ENCODE measurements at regions not wholly inside any gene's neighbourhood (a gene's known extent, or its start where the extent isn't known, plus 50 kb on each side); places are given as distances from the start of the nearest gene placed in this dataset.
"Not testable (repeated sequence)": the region's sequence is repeated elsewhere in the genome, so short reads cannot be mapped to it uniquely, and the experiment has no call there.

- not testable (repeated sequence) for DNase-seq
Measured at GRCh38 chr15:20153528-20153927, 388.1 kb downstream of the GOLGA6L6 start.

DNA sequence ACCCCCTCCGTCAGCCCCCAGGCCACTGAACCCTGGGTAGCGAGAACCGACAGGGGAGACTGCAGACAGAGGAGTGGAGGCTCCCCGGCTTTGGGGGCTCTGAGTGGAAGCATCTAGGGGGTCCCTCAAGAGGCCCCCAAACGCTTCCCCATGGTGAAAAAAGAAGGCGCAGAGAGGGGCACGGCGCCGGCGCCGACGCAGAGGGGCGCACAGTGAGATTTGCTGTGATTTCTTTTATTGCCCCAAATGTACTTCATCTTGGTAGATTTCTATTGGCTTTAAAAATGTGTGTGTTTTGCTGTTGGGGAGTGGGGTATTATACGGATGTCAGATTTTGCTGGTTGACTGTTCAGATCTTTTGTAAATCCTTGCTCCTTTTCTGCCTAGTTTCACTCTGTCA, 392.9 kb downstream of the GOLGA6L6 start:
- DNase-seq, result not testable (repeated sequence)

DNA sequence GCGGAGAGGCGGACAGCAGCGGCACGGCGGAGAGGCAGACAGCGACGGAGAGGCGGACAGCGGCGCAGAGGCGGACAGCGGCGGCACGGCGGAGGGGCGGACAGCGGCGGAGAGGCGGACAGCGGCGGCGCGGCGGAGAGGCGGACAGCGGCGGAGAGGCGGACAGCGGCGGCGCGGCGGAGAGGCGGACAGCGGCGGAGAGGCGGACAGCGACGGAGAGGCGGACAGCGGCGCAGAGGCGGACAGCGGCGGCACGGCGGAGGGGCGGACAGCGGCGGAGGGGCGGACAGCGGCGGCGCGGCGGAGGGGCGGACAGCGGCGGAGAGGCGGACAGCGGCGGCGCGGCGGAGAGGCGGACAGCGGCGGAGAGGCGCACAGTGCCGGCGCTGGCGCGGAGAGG, 393.6 kb downstream of the GOLGA6L6 start:
- DNase-seq, result not testable (repeated sequence)

DNA sequence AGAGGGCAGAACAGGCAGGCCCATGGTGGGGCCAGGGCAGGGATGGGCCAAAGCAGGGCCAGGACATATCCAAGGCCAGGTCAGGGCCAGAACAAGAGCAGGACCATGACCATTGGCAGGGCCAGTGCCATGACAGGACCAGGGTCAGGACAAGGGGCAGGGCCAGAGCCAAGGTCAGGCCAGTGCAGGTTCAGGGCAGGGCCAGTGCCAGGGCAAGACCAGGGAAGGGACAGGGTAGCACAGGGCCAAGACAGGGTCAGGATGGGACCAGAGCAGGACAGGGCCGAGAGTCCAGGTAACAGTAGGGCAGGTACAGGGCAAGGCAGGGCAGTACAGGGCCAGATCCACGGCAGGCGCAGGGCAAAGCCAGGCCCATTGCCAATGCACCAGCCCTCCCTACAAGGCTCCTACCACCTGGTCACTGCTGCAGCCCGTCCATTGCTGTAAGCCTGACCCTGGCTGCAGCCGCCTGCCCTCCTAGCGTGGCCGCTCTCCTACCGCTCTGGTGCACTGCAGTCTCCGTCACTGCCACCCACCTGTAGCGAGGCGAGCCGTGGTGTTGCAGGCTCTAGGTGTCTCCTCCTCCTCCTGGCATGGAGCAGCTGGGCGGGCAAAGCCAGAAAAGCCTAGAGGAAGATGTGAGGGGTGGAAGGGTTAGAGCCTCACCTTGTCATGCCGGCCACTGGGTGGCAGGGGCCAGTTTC, 397.1 kb downstream of the GOLGA6L6 start:
- not testable (repeated sequence) for DNase-seq

DNA sequence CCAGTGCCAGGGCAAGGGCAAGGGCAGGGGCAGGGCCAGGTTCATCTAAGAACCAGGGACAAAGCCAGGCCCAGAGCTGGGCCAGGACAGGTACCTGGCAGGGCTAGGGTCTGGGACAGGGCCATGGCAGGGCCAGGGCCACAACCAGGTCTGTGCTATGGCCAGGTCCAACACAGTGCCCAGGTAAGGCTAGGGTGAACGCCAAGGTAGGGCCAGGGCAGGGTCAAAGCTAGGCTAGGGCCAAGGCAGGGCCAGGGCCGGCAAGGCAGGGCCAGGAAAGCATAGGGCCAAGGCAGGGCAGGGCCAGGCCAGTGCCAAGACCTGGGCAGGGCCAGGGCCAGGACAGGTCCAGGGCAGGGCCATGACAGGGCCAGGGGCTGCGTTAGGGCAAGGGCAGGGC, 398.7 kb downstream of the GOLGA6L6 start:
- DNase-seq, result not testable (repeated sequence)

GRCh38 chr15:20142410-20142809, 399.2 kb downstream of the GOLGA6L6 start:
- not testable (repeated sequence) for DNase-seq

DNA sequence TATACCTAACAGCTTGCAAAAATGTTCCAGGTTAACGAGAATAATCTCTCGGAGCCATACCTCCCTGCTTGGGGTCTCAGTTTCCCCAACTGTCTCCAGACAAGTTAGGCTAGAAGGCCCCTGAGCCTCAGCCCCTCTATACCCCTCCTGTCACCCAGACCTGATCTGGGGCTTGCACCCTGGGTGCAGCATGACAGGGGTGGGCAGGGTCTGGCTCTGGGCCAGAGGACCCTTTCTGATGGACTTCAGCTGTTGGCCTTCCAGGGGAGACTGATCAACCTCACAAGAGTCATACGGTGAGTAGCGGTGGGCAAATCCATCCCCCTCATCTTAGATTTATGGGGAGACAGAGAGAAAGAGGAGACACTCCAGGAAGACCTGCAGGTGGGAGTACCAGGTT, 416.9 kb downstream of the GOLGA6L6 start:
- not testable (repeated sequence) for DNase-seq

GRCh38 chr15:20106026-20106425, 435.6 kb downstream of the GOLGA6L6 start:
- DNase-seq, result no peak

DNA sequence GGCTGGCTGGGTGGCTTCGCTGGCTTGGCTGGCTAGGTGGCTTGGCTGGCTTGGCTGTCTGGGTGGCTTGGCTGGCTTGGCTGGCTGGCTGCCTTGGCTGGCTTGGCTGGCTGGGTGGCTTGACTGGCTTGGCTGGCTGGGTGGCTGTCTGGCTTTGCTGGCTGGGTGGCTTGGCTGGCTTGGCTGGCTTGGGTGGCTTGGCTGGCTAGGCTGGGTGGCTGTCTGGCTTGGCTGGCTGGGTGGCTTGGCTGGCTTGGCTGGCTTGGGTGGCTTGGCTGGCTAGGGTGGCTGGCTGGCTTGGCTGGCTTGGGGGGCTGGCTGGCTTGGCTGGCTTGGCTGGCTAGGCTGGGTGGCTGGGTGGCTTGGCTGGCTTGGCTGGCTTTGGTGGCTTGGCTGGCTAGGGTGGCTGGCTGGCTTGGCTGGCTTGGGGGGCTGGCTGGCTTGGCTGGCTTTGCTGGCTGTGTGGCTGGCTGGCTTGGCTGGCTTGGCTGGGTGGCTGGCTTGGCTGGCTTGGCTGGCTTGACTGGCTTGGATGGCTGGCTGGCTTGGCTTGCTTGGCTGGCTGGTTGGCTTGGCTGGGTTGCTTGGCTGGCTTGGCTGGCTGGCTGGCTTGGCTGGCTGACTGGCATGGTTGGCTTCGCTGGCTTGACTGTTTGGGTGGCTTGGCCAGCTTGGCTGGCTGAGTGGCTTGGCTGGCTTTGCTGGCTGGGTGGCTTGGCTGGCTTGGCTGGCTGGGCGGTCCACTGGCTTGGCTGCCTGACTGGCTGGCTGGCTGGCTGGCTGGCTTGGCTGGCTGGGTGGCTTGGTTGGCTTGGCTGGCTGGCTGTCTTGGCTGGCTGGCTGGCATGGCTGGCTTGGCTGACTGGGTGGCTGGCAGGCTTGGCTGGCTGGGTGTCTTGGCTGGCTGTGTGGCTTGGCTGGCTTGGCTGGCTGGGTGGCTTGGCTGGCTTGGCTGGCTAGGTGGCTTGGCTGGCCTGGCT, 436.3 kb downstream of the GOLGA6L6 start:
- not testable (repeated sequence) for DNase-seq

- DNase-seq, result not testable (repeated sequence)
Measured at GRCh38 chr15:20104551-20104950, 437.0 kb downstream of the GOLGA6L6 start.

GRCh38 chr15:20102862-20103261, 438.7 kb downstream of the GOLGA6L6 start:
- DNase-seq, result not testable (repeated sequence)

GRCh38 chr15:20102209-20102608, 439.4 kb downstream of the GOLGA6L6 start:
- DNase-seq, result not testable (repeated sequence)

DNA sequence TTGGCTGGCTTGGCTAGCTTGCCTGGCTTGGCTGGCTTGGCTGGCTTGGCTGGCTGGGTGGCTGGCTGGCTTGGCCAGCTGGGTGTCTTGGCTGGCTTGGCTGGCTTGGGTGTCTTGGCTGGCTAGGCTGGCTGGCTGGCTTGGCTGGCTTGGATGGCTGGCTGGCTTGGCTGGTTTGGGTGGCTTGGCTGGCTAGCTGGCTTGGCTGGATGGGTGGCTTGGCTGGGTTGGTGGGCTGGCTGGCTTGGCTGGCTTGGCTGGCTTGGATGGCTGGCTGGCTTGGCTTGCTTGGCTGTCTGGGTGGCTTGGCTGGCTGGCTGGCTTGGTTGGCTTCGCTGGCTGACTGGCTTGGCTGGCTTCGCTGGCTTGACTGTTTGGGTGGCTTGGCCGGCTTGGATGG, 440.3 kb downstream of the GOLGA6L6 start:
- not testable (repeated sequence) for DNase-seq

- DNase-seq, result not testable (repeated sequence)
Measured at GRCh38 chr15:20100604-20101270, 440.9 kb downstream of the GOLGA6L6 start.

DNA sequence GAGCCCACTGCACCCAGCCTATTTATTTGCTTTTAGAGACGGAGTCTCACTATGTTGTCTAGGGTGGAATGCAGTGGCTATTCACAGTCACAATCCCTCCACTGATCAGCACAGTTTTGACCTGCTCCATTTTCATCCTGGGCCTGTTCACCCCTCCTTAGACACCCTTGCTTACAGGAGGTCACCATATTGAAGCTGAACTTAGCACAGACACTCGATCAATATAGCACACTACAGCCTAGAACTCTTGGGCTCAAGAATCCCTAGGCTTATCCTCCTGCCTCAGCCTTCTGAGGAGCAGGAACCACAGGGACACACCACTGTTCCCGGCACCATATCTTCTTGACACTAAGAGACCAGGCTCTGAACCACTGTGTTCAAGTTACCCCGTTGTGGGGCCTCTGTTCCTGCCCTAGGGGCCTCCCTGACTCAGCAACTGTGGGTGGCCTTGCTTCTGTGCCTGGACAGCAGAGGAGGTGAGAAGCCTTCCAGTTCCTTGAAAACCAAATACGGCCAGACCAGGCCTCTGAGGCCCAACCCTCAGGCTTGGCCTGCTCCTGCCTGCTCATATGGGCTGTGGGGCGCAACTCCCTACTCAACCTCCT, 445.8 kb downstream of the GOLGA6L6 start:
- not testable (repeated sequence) for DNase-seq

GRCh38 chr15:20089541-20089940, 452.1 kb downstream of the GOLGA6L6 start:
- not testable (repeated sequence) for DNase-seq

DNA sequence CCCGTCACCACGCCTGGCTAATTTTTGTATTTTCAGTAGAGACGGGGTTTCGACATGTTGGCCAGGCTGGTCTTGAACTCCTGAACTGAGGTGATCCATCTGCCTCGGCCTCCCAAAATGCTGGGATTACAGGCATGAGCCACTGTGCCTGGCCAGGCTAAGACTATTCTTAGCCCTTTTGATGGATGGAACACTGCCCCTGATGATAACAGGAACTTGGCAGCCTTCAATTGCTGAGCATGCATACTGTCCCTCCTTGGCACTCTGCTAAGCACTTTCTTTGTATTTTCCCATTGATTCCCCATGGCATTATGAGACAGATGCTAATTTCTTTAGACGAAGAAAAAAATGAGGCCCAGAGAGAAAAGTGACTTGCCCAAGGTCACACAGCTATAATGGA, 457.6 kb downstream of the GOLGA6L6 start:
- DNase-seq, result not testable (repeated sequence)

- DNase-seq, result not testable (repeated sequence)
Measured at GRCh38 chr15:20074082-20074481, 467.5 kb downstream of the GOLGA6L6 start.

DNA sequence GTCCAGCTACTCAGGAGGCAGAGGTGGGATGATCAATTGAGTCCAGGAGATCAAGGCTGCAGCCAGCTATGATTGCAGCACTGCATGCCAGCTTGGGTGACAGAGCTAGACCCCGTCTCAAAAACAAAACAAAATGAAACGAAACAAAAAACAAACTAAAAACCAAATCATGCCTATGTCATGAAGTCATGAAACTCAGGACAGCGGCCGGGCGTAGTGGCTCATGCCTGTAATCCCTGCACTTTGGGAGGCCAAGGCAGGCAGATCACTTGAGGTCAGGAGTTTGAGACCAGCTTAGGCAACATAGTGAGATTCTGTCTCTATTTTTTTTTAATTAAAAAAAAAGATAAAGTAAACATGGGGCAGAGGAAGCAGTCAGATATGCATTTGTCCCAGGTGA, 472.6 kb downstream of the GOLGA6L6 start:
- DNase-seq, result not testable (repeated sequence)

GRCh38 chr15:20066173-20066572, 475.4 kb downstream of the GOLGA6L6 start:
- DNase-seq, result not testable (repeated sequence)

DNA sequence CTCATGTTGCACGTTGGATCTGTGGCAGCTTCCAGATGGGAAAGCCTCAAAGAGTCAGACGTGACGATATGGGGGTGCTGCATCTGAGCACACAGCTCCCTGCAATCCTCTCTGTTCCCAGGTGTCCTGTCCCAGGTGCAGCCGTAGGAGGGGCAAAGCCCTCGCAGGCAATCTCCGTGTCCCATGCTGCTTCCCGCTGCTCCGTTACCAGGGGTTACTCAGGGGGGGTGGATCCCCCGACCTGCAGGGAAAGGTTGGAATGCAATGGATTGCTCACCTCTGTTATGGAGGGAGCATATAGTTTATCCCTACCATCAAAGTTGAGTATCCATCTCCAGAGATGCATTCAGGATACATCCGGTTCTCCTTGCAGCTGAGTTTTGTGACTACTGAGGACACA, 476.1 kb downstream of the GOLGA6L6 start:
- DNase-seq, result not testable (repeated sequence)

- not testable (repeated sequence) for DNase-seq
Measured at GRCh38 chr15:20063167-20063566, 478.4 kb downstream of the GOLGA6L6 start.

DNA sequence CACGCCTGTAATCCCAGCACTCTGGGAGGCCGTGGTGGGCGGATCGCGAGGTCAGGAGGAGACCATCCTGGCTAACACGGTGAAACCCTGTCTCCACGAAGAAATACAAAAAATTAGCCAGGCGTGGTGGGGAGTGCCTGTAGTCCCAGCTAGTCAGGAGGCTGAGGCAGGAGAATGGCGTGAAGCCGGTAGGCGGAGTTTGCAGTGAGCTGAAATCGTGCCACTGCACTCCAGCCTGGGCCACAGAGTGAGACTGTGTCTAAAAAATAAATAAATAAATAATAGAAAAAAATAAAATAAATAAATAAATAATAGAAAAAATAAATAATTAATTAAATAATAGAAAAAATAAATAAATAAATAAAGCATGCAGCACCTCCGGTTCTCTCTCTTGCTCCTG, 480.8 kb downstream of the GOLGA6L6 start:
- DNase-seq, result not testable (repeated sequence)

Data from activated CD4-positive, alpha-beta T cell treated with anti-CD3 and anti-CD28 coated beads, Interleukin-2, Interleukin-6, amounts not matched to agents 100 ng/mL and 50 ng/mL, durations not matched to agents 16 hours and 8 hours (primary cell).